ENCODE measurements at regions not wholly inside any gene's neighbourhood (a gene's known extent, or its start where the extent isn't known, plus 50 kb on each side); places are given as distances from the start of the nearest gene placed in this dataset.

DNA sequence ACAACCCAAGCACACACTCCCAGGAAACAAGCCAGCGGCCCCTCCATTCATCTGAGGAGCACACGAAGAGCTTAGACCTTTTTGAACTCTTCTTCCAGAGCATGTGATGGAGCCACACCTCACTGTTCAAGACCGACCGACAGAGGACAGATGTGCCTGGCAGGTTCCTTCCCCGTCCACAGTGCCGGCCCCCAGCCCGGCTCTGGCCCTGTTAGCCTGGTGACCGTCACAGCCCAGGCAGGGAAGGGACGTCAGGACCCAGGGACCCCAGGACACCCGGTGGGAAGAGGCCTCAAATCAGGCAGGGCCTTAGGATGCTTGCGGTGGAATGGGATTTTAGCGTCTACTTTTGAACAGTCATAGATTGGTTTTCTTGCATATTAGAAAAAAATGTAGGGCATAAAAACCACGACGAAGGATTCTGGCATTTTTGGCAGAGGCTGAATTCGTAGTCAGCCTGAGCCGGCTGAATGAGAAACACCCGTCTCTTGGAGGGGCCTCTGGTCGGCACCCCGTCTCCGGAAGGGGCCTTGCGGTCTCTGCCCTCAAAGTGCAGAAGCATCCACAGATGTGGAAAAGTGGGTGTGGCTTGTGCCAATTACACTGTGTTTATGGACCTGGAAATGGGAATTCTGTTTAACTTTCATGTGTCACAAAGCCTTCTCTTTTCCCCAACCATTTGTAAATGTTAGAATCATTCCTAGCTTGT, 79.3 kb downstream of the SIK1 start:
- Histone ChIP-seq H3K9ac (ENCODE audit: low read depth, low read length) (no peak overlapping the region), H3K27ac (ENCODE audit: low read depth, low read length) (no peak overlapping the region), H3K4me3 (ENCODE audit: low read length) (no peak overlapping the region), H3K4me1 (ENCODE audit: insufficient read depth, low read length) (no peaks in the 10 kb centered on the region), H3K27me3 (ENCODE audit: insufficient read depth, low read length) (no peaks in the 10 kb centered on the region), H3K9me3 (ENCODE audit: insufficient read depth, low read depth, low read length) (no peaks in the 10 kb centered on the region), H3K36me3 (ENCODE audit: insufficient read depth, low read length) (no peaks in the 10 kb centered on the region)
- 85% methylated on average over 21 of the region's 21 CpGs for WGBS

DNA sequence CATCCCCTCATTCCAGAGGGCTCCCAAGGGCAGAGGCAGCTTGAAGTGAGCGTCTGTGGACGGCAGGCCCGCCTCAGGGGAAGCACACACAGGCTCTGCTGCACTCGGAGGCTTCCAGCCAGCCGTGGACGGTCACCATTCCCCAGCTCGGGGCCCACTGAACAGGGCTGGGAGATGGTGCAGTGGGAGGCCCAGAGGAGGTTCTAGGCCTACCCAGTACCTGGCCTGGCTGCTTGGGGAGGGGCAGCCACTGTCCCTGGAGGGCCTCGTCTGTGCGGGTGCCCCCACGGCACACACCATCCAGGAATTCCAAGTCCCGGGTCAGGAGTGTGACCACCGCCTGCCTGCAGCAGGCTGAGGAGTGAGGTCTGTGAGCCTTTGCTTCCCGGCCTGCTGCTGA, 80.4 kb downstream of the SIK1 start:
- H3K27me3 ChIP-seq (ENCODE audit: insufficient read depth, low read length): no peaks in the 10 kb centered on the region
- no peak overlapping the region for H3K27ac ChIP-seq (ENCODE audit: low read depth, low read length)
- no peaks in the 10 kb centered on the region for H3K9me3 ChIP-seq (ENCODE audit: insufficient read depth, low read depth, low read length)
- H3K36me3 ChIP-seq (ENCODE audit: insufficient read depth, low read length): no peaks in the 10 kb centered on the region
- no peak overlapping the region for H3K4me3 ChIP-seq (ENCODE audit: low read length)
- WGBS: 87% methylated on average over 13 of the region's 13 CpGs
- H3K4me1 ChIP-seq (ENCODE audit: insufficient read depth, low read length): no peaks in the 10 kb centered on the region
- H3K9ac ChIP-seq (ENCODE audit: low read depth, low read length): no peak overlapping the region

DNA sequence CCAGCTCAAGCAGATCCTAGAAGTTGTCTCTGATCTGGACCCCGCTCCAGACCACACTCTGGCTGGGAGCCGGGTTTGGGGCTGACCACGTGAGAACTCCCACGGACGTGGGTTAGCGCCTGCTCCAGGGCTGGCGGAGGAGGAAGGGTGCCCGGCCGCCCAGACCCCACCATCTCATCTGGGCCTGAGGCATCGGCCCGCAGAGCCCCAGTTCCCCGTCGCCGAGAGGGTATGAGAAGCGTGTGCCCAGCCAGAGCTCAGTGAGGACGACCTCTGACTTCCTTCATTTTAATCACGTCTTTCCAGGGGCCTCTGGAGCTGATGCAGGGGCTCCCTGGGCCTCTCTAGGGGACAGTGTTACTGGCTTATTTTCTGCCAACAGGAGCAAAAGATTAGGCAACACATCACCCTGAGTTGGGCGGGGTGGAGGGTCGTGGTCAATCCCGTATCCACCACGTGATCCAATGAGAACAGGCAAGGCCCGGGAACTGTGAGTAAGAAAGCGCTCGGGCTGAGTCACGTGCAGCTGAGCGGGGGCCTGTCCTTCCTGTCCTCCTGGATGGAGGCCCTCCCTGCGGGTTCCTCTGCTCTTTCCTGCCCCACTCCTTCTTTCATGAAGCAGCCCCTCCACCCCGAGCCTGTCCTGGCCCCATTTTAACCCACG, 81.1 kb downstream of the SIK1 start:
- H3K4me1 ChIP-seq (ENCODE audit: insufficient read depth, low read length): no peaks in the 10 kb centered on the region
- H3K27ac ChIP-seq (ENCODE audit: low read depth, low read length): no peak overlapping the region
- no peak overlapping the region for H3K9ac ChIP-seq (ENCODE audit: low read depth, low read length)
- H3K36me3 ChIP-seq (ENCODE audit: insufficient read depth, low read length): no peaks in the 10 kb centered on the region
- 90% methylated on average over 29 of the region's 29 CpGs for WGBS
- no peak overlapping the region for H3K4me3 ChIP-seq (ENCODE audit: low read length)
- H3K27me3 ChIP-seq (ENCODE audit: insufficient read depth, low read length): no peaks in the 10 kb centered on the region
- no peaks in the 10 kb centered on the region for H3K9me3 ChIP-seq (ENCODE audit: insufficient read depth, low read depth, low read length)

DNA sequence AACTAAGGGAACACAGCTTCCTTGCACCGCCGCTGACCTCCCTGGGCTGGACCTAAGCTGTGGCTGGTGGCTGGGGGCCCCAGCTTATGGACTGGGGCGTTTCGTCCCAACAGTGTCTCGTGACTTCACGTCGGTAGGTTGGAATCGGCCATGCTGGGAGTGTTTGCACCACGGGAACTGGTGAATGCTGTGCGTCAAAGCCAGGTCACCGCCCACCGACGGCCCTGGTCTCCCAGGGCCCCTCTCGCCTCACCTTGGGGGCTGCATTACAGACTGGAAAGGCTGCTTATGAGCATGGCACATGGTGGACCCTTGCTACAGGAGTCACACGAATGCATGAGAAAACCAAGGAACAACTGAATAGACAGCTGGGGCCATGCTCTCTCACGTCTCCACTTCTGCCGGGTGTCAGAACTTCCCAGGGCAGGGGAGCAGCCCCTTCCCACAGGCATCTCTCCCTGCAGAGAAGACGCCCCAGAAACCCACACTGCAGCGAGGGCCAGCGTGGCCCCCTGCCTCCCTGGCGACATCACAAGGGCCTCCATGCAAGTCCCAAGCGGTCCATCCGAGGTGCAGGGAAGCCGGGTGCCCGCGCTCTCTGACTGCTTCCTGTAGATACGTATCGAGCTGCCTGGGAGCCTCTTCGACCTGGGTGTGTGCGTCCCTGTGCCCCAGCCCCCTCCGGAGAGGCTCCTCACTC, 81.7 kb downstream of the SIK1 start:
- Histone ChIP-seq H3K9me3 (ENCODE audit: insufficient read depth, low read depth, low read length) (no peaks in the 10 kb centered on the region), H3K4me1 (ENCODE audit: insufficient read depth, low read length) (peaks cover 4% of the 10 kb centered on the region; the same call in 1 of the 2 replicates), H3K27ac (ENCODE audit: low read depth, low read length) (no peak overlapping the region), H3K9ac (ENCODE audit: low read depth, low read length) (no peak overlapping the region), H3K4me3 (ENCODE audit: low read length) (no peak overlapping the region), H3K36me3 (ENCODE audit: insufficient read depth, low read length) (no peaks in the 10 kb centered on the region), H3K27me3 (ENCODE audit: insufficient read depth, low read length) (no peaks in the 10 kb centered on the region)
- WGBS: 94% methylated on average over 31 of the region's 31 CpGs

DNA sequence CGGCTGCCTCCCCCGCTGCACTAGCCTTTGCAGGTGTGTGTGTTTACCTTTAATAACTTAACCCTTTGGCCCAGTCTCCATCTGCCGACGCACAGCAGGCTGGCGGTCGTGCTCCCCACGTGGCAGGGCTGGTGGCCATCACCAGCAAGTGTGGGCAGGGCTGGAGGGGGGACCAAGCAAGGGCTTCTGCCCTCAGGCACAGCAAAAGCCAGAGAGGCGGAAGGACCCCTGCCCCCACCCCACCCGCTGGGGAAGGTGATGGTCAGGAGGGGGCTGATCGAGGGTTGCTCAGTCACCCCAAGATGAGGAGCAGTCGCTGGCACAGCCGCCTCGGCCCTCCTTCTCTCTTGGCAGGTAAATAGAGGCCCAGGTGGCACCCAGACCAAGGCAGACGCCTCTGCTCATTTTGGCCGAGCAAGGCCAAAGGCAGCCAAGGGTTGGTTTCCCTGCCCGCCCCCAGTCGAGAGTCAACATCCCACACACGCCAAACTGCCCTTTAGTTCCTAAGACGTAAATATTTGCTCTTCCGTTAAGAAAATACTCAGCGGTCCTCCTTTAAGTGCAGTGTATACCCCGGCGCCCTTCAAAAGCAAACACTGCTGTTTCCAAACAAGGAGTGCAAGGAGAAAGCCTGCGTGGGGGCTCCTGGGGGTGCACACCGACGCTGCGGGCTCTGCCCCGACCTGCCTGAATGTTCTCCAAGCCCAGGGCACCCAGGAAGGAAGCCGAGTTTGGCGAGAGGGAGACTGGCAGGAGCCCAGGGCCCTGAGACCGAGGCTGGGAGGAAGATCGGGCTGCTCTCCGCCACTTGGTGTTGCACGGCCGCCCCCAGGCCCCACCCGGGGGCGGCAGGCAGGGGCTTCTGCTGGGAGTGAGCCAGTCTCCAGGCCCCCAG, 82.7 kb downstream of the SIK1 start:
- no peaks in the 10 kb centered on the region for H3K27me3 ChIP-seq (ENCODE audit: insufficient read depth, low read length)
- H3K4me1 ChIP-seq (ENCODE audit: insufficient read depth, low read length): peaks cover 4% of the 10 kb centered on the region; the same call in 1 of the 2 replicates
- H3K4me3 ChIP-seq (ENCODE audit: low read length): no peak overlapping the region
- no peaks in the 10 kb centered on the region for H3K9me3 ChIP-seq (ENCODE audit: insufficient read depth, low read depth, low read length)
- H3K9ac ChIP-seq (ENCODE audit: low read depth, low read length): no peak overlapping the region
- no peak overlapping the region for H3K27ac ChIP-seq (ENCODE audit: low read depth, low read length)
- 79% methylated on average over 37 of the region's 37 CpGs for WGBS
- no peaks in the 10 kb centered on the region for H3K36me3 ChIP-seq (ENCODE audit: insufficient read depth, low read length)

DNA sequence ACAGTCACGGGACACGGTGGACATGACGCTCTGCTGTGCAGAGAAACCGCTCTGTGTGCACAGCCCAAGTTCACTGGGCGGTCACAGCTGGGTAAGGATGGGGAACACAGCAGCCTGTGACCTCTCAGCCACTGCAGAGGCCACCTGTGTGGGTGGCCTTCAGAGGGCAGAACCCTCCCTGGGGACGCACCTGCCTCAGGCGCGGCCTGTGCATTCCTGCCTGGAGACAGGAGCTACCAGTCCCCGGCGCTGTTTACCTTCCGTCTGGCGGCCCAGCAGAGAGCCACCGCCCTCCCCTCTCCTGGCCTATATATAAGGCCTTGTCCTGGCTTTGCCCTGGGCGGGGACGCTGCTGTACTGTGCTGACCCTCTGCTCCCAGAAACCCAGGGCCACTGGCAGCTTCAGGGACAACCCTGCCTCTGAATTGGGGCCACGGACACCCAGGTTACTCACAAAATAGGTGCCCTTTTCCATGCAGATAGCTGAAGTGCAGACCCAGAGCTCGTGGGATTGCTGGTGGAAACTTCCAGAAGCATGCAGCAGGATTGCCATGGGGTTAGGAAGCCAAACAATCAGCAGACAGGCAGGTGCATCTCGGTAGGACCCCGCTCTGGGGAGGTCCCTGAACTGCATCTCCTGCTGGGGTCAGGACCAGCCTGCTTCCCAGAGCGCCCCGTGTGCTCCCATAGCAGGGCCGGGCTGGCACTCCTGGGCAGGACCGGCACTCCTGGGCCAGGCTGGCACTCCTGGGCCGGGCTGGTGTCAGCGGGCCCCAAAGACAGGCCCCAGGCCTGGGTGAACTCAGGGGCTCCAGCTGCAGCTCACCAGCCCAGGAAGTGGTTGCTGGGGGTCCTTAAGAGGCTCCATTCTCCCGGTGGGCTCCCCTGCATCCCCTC, 83.6 kb downstream of the SIK1 start:
- H3K36me3 ChIP-seq (ENCODE audit: insufficient read depth, low read length): no peaks in the 10 kb centered on the region
- no peak overlapping the region for H3K9ac ChIP-seq (ENCODE audit: low read depth, low read length)
- H3K4me3 ChIP-seq (ENCODE audit: low read length): no peak overlapping the region
- WGBS: 87% methylated on average over 26 of the region's 26 CpGs
- no peaks in the 10 kb centered on the region for H3K9me3 ChIP-seq (ENCODE audit: insufficient read depth, low read depth, low read length)
- H3K27me3 ChIP-seq (ENCODE audit: insufficient read depth, low read length): no peaks in the 10 kb centered on the region
- peaks cover 4% of the 10 kb centered on the region; the same call in 1 of the 2 replicates for H3K4me1 ChIP-seq (ENCODE audit: insufficient read depth, low read length)
- H3K27ac ChIP-seq (ENCODE audit: low read depth, low read length): no peak overlapping the region

DNA sequence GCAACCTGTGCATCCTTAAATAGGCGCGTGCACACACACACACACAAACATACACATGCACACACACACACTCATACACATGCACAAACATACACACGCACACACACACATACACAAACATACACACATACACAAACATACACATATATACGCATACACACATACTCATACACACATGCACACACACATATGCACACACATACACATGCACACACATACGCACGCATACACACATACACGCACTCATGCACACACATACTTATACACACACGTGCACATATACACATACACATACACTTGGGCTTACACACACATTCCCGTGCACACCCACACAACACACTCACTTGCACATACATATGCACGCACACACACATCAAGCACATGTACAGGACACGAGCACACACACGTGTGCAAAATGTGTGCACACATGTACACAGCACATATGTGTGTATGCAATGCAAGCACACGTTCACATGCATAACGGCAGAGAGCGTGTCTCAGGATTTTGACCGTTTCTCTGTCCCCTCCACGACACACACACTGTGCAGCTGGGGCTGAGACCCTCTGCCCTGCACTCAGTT, 84.5 kb downstream of the SIK1 start:
- no peaks in the 10 kb centered on the region for H3K27me3 ChIP-seq (ENCODE audit: insufficient read depth, low read length)
- H3K4me1 ChIP-seq (ENCODE audit: insufficient read depth, low read length): peaks cover 4% of the 10 kb centered on the region; the same call in 1 of the 2 replicates
- no peaks in the 10 kb centered on the region for H3K9me3 ChIP-seq (ENCODE audit: insufficient read depth, low read depth, low read length)
- no peak overlapping the region for H3K4me3 ChIP-seq (ENCODE audit: low read length)
- H3K9ac ChIP-seq (ENCODE audit: low read depth, low read length): no peak overlapping the region
- WGBS: 87% methylated on average over 17 of the region's 17 CpGs
- no peak overlapping the region for H3K27ac ChIP-seq (ENCODE audit: low read depth, low read length)
- no peaks in the 10 kb centered on the region for H3K36me3 ChIP-seq (ENCODE audit: insufficient read depth, low read length)

DNA sequence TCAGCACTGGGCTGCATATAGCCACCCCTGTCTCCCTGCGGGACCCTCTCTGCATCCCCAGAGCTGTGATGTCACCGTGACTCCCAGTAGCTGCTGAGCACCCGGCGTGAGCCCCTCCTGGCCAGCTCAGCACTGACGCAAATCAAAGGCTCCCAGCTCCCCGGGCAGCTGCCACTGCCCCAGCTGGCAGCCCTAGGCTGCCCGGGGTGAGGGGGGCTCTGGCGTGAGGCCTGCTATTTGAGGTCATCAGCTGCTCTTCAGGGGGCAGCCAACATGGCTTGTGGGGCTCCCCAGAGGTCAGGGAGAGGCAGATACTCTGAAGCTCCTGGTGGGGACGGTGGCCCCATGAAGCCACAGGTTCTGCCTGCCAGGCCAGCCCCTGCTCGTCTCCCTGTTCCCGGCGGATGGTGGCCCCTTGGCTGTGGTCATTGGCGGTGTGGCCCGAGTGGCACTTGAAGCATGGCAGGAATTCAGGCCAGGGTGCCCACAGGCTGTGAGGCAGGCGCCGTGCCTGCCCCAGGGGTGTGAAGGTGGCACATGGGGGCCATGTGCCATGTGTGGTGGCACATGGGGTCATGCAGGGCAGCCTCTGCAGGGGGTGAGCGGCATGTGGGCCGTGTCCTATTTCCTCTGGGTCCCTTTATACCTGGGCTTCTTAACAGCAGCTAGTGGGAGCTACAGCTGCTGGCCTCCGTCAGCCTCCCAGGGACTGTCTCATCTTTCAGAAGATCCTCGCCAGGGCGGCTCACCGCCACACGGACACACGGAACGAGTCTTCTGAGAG, 85.4 kb downstream of the SIK1 start:
- Histone ChIP-seq H3K9ac (ENCODE audit: low read depth, low read length) (no peak overlapping the region; the same call in 1 of the 2 replicates), H3K9me3 (ENCODE audit: insufficient read depth, low read depth, low read length) (no peaks in the 10 kb centered on the region), H3K27me3 (ENCODE audit: insufficient read depth, low read length) (no peaks in the 10 kb centered on the region), H3K36me3 (ENCODE audit: insufficient read depth, low read length) (no peaks in the 10 kb centered on the region), H3K4me1 (ENCODE audit: insufficient read depth, low read length) (peaks cover 4% of the 10 kb centered on the region; the same call in 1 of the 2 replicates), H3K4me3 (ENCODE audit: low read length) (no peak overlapping the region), H3K27ac (ENCODE audit: low read depth, low read length) (no peak overlapping the region)
- WGBS: 88% methylated on average over 25 of the region's 25 CpGs

DNA sequence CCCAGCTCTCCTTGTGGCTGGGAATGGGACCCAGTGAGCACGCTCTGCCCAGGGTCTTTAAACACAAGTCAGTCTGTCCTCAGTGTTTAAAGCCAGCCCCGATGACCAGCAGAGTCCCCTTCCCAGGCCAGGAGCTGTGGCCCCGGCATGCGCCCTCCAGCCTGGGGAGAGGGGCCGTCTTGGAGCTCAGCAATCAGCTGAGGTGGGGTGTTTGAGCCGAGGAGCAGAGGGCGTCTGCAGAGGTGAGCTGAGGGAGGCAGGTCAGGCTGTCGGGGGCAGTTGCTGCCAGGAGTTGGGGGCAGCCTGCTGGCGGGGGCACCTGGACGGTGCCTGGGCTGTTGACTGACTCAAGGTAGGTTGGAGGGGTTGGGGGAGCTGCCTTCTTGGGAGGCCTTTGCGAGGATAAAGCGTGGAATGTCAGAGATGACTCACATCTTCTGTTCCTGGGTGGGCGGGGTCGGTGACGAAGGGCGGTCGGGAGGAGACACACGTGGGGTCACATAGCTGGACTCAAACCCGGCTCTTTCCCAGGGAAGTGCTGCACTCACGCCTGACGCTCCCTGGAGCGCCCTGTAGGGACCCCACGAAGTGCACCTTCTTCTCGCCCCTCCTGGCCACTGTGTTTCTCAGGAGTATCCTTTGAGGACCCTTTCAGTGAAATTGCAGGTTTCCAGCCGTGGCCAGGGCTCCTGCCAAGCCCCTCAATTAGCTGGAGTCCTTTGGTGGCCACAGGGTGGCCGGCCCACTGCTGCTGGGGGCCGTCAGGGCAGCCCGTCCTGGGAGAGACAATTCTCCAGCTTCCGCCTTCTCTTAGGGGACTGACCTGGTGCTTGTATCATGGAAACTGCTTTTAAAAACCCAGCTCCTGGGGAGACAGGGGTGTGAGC, 86.2 kb downstream of the SIK1 start:
- H3K27ac ChIP-seq (ENCODE audit: low read depth, low read length): no peak overlapping the region
- WGBS: 71% methylated on average over 29 of the region's 29 CpGs
- H3K9ac ChIP-seq (ENCODE audit: low read depth, low read length): no peak overlapping the region; the same call in 1 of the 2 replicates

More for the DNA sequence above, 86.2 kb downstream of the SIK1 start:
- no peaks in the 10 kb centered on the region for H3K9me3 ChIP-seq (ENCODE audit: insufficient read depth, low read depth, low read length)
- no peak overlapping the region for H3K4me3 ChIP-seq (ENCODE audit: low read length)
- no peaks in the 10 kb centered on the region for H3K27me3 ChIP-seq (ENCODE audit: insufficient read depth, low read length)
- H3K4me1 ChIP-seq (ENCODE audit: insufficient read depth, low read length): peaks cover 4% of the 10 kb centered on the region; the same call in 1 of the 2 replicates
- H3K36me3 ChIP-seq (ENCODE audit: insufficient read depth, low read length): no peaks in the 10 kb centered on the region
